NCI-H524 (cell line): ENCODE measurements at regions not wholly inside any gene's neighbourhood (a gene's known extent, or its start where the extent isn't known, plus 50 kb on each side); places are given as distances from the start of the nearest gene placed in this dataset.
"Not testable (repeated sequence)": the region's sequence is repeated elsewhere in the genome, so short reads cannot be mapped to it uniquely, and the experiment has no call there.

ENCODE experiments used
- DNase-seq, 2 experiments: peaks; one replicate each; lab custom pipeline; 2025; lab: John Stamatoyannopoulos, UW

DNA sequence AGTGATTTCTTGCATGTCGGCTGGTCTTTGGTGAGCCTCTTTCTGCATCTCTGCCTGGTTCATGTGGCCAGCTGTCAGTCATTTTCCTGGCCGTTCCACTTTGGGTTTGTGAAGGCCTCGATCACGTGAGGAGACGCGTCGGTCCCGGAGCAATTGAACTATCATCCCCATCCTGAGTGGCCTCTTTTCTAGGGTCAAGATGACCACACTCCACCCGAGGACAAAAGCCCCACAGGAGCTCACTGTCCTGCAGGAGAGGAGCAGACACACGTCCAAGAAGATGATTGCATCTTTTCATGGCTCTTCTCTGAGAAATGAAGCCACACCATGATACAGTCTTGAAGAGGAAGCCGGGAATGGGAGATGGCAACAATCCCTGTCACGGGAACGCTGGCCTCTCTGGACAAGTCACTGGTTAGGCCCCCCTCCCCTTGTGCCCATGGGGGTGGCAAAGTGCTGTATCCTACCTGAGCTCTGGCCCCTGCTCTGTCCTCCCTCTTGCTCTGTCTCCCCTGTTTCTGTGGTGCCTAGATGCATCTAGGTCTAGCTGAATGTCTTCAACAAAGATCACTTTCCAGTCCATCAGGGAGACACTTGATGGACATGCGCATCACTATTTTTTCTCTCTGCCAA lies 291.4 kb upstream of the ZNF337 start:
- not testable (repeated sequence) for DNase-seq

DNA sequence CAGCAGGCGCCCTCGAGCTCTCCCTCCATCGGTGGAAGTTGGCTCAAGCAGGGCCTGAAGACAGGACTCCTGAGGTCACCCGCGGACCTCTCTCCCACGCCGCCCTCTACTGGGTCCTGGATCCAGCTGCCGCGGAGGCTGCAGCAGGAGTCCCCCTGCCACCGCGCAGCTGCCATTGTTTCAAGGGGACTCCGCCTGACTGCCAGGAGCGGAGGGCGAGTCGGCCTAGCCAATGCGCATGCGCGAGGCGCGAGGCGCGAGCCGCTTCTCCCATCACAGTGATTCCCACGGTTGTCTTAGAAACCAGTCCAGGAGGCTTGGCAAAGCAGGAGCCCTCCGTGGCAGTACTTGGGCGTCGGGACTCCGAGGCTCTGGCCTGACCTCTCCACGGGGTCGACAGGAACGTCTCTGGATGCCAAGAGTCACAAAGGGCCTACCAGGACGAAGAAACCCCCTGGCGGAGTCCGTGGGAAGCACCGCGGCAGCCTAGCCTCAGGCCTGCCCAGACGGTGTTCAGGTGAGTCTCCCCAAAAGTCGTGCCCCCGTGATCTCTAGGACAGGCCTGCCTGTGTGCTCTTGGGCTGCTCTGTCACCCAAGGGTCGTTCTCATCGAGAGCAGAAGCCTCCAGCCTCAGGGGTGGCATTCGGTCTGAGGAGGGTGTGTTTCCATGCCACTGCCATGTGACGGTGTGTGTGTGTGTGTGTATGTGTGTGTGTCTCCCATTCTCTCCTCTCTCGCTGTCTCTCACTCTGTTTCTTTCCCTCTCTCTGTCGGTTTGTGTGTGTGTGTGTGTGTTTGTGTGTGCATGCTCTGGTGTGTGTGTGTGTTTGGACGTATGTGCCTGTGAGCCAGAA lies 290.6 kb upstream of the ZNF337 start:
- peak in 1 of 2 experiments; percentile 68 for DNase-seq

DNA sequence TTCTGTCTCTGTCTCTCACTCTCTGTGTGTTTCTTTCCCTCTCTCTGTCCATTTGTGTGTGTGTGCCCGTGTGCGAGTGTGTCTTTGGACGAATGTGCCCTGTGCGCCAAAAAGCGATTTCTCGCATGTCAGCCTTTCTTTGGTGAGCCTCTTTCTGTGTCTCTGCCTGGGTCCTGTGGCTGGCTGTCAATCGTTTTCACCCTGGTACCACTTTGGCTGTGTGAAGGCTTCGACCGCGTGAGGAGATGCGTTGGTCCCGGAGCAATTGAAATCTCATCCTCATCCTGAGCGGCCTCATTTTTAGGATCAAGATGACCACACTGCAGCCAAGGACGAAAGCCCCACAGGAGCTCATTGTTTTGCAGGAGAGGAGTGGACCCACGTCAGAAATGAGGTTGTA lies 288.9 kb upstream of the ZNF337 start:
- DNase-seq = no peak

DNA sequence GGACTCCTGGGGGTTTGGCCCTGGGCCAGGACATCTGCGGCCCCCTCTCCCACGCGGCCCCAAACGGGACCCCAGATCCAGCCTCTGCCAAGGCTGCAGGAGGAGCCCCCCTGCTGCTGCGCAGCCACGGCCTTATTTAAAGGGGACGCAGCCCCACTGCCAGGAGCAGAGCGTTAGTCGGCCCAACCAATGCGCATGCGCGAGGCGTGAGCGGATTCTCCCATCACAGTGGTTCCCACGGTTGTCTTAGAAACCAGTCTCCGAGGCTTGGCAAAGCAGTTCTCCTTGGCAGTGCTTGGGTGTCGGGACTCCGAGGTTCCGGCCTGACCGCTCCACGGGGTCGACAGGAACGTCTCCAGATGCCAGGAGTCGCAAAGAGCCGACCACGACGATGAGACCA lies 288.3 kb upstream of the ZNF337 start:
- peak in 1 of 2 experiments; percentile 34 for DNase-seq

DNA sequence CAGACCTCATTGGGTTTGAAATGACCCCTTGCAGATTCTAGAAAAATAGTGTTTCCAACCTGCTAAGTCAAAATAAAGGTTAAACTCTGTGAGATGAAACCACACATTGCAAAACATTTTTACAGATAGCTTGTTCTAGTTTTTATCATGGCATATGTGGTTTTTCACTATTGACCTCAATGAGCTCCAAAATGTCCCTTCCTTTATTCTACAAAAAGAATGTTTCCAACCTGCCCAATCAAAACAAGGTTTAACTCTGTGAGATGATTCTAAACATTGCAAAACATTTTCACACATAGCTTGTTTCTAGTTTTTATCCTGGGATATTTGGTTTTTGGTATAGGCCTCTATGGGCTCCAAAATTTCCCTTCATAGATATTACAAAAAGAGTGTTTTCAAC lies 286.0 kb upstream of the ZNF337 start:
- not testable (repeated sequence) for DNase-seq

DNA sequence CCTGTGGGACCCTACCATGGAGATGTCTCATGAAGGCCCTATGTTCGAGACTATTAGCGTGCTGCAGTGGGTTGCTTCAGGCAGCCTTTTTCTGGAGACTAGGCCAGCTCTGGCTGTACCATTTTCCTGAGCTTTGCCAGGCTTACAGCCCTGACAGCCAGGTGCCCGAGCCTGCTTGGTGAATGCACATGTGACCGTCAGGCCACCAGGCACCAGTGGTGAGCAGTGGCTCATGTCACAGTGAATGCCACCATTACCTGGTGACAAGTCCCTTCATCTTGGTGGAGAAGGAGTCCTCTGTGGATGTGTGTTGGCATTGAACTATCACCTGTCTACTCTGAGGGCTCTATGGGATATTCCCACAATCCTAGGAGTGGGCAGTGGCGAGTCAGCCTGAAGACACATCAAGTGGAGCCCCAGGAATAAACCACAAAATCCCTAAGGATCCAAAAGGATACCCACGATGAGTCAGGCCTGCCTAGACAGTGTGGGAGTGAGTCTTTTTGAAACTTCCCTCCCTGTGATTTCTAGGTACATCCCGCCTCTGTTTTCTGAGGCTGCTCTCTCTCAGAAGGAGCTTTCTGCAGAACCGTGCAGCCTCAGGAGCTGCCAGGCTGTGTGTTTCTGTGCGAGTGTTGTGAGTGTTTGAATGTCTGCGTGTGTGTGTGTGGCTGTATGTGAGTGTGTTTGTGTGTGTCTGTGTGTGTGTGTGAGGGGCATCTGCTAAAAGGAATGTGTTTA lies 282.0 kb upstream of the ZNF337 start:
- DNase-seq = not testable (repeated sequence)

DNA sequence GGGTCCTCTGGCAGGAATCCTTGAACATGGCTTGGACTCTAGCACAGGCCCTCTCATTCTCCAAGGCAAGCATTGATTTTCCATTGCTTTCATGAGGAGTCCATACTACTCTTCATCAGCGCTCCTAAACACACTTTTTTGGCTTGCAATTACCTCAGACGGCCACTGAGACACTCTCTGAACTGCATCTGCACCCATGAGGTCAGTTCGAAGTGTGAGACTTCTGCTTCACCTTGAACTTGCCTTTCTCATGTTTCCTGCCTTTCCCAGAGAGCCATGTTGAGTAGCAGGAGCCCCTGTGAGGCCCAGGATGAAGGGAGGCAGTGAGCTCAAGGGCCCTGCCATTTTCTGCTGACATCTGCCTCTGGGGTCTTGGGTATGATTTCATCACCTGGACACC lies 279.2 kb upstream of the ZNF337 start:
- not testable (repeated sequence) for DNase-seq

DNA sequence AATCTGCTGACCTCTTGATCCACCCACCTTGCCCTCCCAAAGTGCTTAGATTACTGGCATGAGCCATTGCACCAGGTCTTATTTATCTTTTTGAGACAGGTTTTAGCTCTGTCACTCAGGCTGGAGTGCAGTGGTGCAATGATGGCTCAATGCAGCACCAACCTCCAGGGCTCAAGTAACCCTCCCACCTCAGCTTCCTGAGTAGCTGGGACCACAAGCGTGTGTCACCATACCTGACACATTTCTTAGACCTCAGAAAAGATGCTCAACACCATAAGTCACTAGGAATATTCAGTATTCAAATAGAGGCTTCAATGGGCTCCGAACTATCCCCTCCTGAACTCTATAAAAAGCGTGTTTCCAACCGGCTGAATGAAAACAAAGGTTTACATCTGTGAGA lies 268.6 kb upstream of the ZNF337 start:
- not testable (repeated sequence) for DNase-seq

DNA sequence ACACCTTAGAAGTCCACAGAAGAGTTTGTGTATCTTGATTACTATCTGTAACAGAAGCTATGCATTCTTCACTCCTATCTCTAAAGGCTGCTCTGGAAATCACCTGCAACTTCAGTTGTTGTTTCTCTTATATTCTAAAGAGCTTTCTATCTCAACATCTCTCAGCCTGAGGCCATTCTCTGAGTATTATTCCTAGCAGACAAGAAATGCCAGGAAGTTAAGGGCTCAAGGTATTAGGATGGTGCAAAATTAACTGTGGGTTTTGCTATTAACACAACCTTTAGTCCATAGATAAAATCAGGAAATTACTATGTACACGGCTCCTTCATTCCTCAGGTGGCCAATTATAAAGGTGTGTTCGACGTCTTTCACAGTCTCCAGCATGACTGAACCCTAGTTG lies 257.2 kb upstream of the ZNF337 start:
- not testable (repeated sequence) for DNase-seq

DNA sequence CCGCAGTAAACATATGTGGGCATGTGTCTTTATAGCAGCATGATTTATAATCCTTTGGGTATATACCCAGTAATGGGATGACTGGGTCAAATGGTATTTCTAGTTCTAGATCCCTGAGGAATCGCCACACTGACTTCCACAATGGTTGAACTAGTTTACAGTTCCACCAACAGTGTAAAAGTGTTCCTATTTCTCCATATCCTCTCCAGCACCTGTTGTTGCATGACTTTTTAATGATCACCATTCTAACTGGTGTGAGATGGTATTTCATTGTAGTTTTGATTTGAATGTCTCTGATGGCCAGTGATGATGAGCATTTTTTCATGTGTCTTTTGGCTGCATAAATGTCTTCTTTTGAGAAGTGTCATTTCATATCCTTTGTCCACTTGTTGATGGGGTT lies 238.6 kb upstream of the ZNF337 start:
- not testable (repeated sequence) for DNase-seq

DNA sequence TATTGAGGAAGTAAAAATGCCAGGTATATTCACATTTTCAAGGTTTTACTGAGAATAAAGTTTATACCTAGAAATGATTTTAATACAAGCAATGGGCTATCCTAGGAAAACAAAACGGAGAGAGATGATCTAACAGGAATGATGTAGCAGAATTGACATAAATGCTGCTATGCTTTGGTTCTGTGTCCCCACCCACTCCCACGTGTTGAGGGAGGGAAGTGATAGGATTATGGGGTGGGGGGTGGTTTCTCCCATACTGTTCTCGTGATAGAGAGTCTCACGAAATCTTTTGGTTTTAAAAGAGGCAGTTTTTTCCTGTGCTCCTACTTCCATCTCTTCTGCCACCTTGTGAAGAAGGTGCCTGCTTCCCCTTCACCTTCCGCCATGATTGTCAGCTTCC lies 236.2 kb upstream of the ZNF337 start:
- not testable (repeated sequence) for DNase-seq

DNA sequence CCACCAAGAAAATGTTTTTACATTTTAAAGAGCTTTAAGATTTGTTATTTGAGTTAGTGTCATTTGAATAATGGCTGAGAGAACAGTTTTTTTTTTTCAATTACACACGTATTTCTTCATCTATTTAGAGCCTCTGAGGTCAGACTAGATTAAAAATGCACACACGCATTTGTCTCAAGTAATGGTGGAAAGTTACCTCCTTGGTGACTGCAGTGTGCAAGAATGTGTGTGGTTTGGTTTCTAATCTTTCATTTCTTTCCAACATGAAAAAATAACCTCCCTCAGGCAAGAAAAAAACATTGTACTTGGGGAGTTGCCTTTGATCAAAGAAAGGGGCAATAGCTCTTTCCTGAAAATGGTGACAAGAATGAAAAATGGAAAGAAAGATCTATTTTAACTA lies 235.5 kb upstream of the ZNF337 start:
- DNase-seq = not testable (repeated sequence)

DNA sequence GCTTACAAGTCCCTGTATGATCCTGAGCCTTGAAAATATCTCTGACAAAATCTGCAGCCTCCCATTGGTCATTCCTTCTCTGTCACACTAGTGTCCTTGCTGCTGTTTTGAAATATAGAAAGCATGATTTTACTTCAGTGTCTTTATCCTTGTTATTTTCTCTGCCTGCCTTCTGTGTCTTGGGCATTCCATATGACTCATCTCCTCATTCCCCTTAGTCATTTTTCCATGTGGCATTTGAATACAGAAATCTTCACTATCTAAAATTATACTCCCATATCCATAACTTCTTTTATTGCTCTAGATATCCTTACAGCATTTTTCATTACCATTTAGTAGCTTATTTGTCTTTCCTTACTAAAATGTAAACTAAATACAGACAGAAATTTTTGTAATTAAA lies 205.7 kb upstream of the ZNF337 start:
- DNase-seq = not testable (repeated sequence)

DNA sequence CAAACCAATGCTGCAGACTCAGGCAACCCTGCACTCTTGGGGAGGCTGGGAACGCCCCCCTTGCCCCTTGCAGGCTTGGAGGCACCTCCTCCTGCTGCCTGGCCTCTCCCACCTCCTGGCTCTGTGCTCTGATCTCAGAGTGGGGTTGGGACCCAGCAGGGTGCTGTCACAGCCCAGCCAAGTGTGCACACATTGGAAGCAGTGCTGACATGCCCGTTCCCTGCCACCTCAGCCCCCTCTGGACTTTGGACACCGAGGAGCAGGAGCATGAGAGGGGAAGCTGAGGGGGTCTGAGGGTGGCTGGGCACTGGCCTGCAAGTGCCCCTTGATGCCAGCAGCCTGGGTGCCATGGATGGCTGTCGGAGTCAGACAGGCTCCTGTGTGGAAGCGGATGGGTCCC lies 202.0 kb upstream of the ZNF337 start:
- DNase-seq = not testable (repeated sequence)

DNA sequence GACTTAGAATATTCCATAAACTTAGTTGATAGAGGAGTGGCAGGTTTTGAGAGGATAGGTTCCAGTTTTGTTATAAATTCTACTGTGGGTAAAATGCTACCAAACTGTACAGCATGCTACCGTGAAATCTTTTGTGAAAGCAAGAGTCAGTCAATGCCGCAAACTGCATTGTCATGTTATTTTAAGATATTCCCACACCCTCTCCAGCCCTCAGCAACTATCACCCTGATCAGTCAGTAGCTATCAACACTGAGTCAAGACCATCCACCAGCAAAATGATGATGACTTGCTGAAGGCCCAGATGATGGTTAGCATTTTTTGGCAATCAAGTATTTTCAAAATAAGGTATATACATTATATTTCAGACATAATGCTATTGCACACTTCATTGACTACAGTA lies 182.4 kb upstream of the ZNF337 start:
- not testable (repeated sequence) for DNase-seq

DNA sequence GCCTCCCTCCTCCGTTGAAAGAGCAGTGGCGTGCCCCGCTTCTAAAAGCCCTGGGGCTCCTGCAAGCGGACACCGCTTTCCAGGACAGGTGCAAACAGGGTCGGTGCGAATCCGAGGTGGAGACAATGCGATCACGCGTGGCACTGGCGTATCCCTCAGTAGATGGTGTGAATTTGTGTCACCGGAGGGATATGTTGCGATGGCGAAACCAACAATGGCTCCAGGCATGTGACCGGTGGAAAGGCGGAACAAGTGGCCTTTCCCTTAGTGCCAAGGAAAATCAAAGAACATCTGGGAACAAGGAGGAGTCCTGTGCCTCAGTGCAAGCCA lies 172.0 kb upstream of the ZNF337 start:
- not testable (repeated sequence) for DNase-seq

DNA sequence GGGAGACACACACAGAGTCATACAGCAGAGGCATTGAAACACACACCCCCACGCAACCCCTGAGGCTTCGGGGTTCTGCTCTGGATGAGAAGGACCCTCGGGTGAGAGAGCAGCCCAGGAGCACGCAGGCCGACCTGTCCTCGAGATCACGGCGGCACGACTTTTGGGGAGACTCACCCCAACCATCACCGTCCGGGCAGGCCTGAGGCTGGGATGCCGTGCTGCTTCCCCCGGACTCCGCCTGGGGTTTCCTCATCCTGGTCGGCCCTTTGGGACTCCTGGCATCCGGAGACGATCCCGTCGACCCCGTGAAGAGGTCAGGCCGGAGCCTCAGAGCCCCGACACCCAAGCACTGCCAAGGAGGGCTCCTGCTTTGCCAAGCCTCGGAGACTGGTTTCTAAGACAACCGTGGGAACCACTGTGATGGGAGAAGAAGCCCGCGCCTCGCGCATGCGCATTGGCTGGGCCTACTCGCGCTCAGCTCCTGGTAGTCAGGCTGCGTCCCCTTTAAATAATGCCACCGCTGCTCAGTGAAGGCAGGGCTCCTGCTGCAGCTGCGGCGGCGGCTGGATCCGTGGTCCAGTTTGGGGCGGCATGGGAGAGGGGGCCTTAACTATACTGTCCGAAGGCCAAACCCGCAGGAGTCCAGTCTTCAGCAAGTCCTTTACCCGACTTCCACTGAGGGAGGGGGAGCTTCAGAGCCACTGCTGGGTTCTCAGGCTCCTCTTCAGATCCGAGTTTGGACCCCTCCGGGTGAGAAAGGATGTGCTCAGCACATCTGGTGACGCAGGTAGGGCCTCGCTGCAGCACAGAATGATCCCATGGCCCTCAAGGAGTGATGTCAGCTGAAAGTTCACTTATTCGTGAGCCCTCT lies 171.4 kb upstream of the ZNF337 start:
- DNase-seq = peak; percentile 77 to 91

DNA sequence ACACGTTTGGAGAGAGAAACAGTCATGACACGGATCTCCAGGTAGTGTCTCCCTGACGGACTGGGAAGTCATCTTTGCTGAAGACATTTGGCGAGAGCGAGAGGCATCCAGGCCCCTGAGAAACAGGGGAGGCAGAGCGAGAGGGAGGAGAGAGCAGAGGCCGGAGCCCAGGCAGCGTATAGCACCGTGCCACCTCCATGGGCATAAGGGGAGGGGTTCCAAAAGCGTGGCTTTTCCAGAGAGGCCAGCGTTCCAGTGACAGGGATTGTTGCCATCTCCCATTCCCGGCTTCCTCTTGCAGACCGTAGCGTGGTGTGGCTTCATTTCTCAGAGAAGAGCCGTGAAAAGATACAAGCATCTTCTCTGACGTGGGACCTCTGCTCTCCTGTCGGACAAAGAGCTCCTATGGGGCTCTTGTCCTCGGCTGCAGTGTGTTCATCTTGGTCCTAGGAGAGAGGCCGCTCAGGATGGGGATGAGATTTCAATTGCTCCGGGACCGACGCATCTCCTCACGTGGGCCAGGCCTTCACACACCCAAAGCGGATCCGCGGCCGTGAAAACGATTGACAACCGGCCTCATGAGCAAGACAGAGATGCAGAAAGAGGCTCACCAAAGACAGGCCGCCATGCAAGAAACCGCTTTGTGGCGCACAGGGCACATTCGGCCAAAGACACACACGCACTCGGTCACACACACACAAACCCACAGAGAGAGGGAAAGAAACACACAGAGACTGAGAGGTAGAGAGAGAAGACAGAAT lies 170.5 kb upstream of the ZNF337 start:
- DNase-seq = not testable (repeated sequence)

DNA sequence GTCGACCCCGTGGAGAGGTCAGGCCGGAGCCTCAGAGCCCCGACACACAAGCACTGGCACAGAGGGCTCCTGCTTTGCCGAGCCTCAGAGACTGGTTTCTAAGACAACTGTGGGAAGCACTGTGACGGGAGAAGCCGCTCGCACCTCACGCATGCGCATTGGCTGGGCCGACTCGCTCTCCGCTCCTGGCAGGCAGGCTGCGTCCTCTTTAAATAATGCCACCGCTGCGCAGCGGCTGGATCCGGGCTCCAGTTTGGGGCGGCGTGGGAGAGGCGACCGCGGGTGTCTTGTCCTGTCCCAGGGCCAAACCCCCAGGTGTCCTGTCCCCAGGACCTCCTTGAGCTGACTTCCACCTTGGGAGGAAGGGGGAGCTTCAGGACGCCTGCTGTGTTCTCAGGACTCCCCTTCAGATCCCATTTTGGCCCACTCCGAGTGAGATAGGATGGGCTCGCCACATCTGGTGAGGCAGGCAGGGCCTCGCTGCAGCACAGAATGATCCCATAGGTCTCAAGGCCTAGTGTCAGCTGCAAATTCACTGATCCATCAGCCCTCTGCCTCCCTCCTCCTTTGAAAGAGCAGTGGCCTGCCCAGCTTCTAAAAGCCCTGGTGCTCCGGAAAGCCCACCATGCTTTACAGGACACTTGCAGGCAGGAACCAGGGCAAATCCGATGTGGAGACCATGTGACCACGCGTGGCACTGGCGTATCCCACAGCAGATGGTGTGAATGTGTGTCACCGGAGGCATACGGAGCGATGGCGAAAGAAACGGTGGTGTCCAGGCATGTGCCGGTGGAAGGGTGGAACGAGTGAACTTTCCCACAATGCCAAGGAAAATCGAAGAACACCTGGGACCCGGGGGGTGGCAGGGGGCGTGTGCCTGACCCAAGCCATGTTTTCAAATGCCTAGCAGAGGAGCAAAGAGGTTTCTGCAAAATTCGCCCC lies 169.3 kb upstream of the ZNF337 start:
- peak; percentile 82 to 87 for DNase-seq
